Right lobe of liver (tissue), 4 donors: ENCODE measurements at regions not wholly inside any gene's neighbourhood (a gene's known extent, or its start where the extent isn't known, plus 50 kb on each side); places are given as distances from the start of the nearest gene placed in this dataset.

Experiments
- POLR2A ChIP-seq: fragments of 450-650 bp; IDR thresholded peaks from one replicate; pipeline ENCODE4 v1.6.1; 2017; ENCODE audit warnings: antibody characterized with exemption, mild to moderate bottlenecking
- TF ChIP-seq, protein P1 (sequence below), 4 donors: fragments of 200-600 bp in 3 of 4; fragments of 450-650 bp in 1 of 4; IDR thresholded peaks; one replicate each; pipeline versions ENCODE4 v1.5.1 to v1.8.0; 2016 to 2022; ENCODE audit warnings: antibody characterized with exemption in 4 of 4, mild to moderate bottlenecking in 2 of 4
- donor health status: DM: no; HTN: no; CAD: no.
- donor health status: DM: no; HTN: no; CAD: no.
- donor health status: DM: no; HTN: yes; CAD: no.

DNA sequence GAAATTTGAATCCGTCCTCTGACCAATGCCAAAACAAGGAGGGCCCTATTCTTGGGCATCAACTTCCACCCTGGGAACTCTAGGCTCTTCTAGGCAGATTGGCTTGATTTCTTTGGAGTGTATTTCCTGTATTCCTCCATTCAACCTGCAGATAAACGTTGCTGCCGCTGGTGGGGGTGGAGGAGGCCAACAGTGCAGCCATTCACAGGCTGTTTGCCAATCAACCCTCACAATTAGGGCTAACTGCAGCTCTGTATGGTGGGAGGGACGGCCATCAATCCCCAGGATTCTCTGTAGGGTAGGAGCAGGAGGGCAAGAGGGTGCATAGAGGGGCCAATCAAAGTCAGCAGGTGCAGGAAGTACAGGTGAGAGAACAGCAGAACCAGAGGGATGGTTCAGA lies 273.1 kb upstream of the PROX1 start:
- TF ChIP-seq, protein P1, sequence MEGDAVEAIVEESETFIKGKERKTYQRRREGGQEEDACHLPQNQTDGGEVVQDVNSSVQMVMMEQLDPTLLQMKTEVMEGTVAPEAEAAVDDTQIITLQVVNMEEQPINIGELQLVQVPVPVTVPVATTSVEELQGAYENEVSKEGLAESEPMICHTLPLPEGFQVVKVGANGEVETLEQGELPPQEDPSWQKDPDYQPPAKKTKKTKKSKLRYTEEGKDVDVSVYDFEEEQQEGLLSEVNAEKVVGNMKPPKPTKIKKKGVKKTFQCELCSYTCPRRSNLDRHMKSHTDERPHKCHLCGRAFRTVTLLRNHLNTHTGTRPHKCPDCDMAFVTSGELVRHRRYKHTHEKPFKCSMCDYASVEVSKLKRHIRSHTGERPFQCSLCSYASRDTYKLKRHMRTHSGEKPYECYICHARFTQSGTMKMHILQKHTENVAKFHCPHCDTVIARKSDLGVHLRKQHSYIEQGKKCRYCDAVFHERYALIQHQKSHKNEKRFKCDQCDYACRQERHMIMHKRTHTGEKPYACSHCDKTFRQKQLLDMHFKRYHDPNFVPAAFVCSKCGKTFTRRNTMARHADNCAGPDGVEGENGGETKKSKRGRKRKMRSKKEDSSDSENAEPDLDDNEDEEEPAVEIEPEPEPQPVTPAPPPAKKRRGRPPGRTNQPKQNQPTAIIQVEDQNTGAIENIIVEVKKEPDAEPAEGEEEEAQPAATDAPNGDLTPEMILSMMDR (IDR thresholded peaks at IDR 0.05), result no peak
- no peak for TF ChIP-seq POLR2A
